Activated CD4-positive, alpha-beta T cell treated with anti-CD3 and anti-CD28 coated beads, Interleukin-2, Interleukin-6, amounts not matched to agents 100 ng/mL and 50 ng/mL, durations not matched to agents 16 hours and 8 hours (primary cell): ENCODE measurements at regions not wholly inside any gene's neighbourhood (a gene's known extent, or its start where the extent isn't known, plus 50 kb on each side); places are given as distances from the start of the nearest gene placed in this dataset.
"Not testable (repeated sequence)": the region's sequence is repeated elsewhere in the genome, so short reads cannot be mapped to it uniquely, and the experiment has no call there.

ENCODE experiments used
- DNase-seq: peaks from one replicate; pipeline ENCODE4 v3.0.0-alpha.2; 2020

DNA sequence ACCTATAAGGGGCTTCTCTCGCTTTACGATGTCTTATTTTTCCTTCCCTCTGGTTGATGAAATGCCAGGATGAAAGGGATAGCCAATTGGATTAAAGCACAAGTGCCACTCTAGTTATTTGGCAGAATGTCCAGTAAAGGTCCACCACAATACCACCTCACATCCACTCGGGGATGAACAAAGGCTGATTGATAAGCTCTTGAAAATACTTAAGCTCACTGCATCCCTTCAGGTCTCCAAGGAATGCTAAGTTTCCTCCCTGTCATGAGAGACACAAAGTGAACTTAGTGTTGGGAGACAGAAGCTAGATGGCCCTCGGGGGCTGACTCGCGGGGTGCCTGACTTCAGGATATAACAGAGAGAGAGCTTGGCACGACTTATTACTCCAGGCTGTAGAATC is 185.9 kb upstream of the ZNF644 start:
- DNase-seq, result not testable (repeated sequence)

DNA sequence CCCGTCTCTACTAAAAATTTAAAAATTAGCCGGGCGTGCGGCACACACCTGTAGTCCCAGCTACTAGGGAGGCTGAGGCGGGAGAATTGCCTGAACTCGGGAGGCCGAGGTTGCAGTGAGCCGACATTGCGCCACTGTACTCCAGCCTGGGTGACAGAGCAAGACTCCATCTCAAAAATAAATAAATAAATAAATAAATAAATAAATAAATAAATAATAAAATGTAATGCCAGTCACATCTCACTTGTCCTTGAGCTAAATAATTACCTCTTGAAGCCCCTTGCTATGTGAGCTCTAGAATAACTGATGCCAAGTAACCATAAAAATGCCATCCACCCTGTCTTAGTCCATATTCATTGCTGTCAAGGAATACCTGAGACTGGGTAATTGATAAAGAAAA is 182.3 kb upstream of the ZNF644 start:
- DNase-seq, result not testable (repeated sequence)

DNA sequence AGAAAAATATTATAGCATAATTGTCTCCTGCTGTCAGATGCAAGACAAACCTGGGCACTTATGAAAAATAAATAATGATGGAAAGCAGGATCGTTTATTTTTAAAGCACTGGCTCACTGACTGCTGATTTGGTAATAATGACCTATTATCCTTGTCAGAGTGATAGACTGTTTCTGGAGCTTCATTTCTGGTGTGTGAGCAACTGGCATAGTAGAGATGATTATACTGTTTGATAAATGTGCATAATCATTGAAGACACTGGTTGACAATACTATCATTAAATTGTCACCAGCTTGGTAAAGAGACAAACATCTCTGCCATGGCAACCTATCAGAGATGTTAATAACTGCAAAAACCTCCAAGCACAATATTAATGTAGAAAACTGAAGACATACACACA is 179.9 kb upstream of the ZNF644 start:
- no peak for DNase-seq

DNA sequence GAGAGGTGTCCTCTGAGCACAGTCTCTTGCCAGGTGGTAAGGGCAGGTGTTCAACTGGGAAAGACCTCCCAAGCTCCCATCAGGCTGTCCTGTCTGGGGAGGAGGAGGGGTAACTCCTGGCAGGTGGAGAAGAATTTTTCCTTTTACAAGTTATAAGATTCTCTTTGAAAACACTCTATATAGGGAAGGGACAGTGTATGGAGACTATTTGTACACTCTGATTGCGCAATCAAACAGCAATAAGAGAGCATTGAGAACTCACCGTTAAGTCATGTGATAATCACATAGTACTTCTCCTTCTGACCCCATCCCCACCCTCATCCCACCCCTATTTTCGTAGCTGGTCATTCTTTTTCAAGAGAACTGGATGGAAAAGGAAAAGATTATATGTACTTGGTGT is 179.3 kb upstream of the ZNF644 start:
- DNase-seq, result no peak

DNA sequence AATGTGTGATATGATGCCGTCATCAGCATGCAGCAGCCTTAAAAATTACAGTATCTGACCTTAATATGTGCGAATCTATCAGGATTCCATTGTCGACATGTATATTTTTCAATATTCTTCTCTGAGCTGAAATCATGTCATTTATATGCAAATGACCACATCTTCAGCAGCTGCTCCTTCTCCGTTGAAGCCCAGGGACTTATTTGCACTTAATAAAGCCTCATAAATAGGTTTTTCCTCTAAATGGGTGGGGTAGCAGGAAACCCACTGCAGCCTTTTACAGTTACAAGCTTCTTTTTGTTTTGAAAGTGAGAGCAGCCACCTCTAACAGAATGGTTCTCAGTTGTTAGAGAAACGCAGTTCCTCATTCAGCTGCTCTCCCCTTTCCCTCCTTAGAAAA is 178.8 kb upstream of the ZNF644 start:
- no peak for DNase-seq

DNA sequence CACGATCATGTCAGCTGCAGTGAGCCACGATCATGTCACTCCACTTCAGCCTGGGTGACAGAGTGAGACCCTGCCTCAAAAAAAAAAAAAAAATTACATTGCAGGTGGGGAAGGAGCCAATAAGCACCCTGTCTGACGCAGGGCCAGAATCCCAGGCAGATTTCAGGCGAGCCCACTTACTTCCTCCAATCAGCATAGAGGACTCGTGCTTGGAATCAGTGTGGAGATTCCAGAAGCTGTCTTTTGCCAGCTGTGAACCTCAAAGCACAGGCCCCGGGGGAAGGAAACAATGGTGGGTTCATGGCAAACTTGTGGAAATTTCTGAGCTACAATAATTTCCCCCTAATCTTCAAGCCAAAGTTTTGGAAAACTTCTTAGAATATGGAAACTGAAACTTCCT is 178.2 kb upstream of the ZNF644 start:
- no peak for DNase-seq

DNA sequence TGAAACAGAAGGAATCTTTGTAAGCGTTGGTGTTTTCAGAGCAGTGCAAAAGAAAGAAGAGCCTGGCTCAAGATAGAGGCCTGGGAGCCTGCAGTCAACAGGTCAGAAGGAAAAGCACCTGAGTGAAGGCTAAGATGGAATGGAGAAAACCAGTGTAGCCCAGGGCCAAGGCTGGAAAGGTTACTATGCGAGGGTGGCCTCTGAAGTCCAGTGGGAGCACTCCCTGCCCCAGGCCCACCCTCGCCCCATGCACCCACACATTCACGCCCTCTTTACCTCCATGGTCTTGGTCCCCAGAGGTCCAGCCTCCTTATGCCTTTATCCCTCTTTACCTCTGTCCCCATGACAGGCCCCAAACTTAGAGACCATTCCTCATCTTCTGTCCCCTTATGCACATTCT is 169.2 kb upstream of the ZNF644 start:
- DNase-seq, result no peak

DNA sequence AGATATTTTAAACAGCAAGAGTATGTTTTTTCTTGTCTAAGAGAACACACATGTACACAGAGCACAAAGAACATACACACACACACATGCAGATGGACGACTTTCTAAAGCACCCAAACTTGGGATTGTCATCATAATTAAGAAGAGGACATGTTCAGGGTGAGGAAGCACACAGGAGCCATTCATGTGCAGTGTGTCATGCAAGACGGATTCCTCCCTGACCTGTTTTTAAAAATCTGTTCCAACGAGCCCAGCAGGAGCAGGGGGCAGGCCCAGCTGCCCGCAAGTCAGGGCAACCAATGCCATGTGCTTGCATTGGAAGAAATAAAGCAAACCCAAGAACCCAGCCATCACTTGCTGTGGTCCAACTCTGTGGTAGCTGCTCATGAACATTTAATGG is 167.3 kb upstream of the ZNF644 start:
- DNase-seq, result no peak

DNA sequence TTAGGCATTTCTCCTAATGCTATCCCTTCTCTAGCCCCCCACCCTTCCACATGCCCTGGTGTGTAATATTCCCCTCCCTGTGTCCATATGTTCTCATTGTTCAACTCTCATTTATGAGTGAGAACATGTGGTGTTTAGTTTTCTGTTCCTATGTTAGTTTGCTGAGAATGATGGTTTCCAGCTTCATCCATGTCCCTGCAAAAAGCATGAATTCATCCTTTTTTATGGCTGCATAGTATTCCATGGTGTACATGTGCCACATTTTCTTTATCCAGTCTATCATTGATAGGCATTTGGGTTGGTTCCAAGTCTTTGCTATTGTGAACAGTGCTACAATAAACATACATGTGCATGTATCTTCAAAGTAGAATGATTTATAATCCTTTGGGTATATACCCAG is 161.0 kb upstream of the ZNF644 start:
- DNase-seq, result not testable (repeated sequence)

DNA sequence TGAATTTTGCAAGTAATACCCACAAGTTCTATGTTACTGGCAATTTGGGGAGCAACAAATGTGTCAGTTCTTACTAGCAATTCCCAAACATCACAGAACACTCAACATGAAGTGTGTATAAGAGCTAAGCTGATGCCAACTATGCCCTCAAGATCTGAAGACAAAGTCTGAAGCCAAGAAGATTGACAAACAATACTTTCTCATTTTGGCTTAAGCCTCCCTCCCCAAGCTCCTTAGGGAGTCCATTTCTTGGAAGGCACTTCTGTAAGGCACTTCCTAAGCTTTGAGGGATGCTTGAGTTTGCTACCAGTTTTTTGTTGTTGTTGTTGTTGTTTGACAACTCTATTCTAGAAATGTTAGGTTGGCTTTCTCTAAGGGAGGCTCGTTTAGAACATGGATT is 154.4 kb upstream of the ZNF644 start:
- no peak for DNase-seq

DNA sequence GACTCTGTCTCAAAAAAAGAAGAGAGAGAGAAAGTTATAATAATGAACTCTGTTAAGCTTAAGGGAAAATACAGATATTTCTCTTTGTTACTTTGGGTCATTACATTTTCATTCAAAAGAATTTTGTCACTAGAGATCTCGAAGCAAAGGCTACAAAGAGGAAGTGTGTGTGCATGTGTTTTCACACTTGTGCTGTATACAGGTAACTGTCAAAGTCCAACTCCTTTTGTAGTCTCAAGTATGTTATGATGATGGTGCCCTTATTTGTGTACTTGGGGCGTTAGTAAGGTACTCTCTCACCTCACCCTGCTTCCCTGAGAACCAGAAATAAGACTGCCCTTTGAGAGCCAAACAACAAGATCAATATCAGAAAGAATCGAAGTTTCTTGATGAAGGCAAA is 152.9 kb upstream of the ZNF644 start:
- DNase-seq, result no peak

DNA sequence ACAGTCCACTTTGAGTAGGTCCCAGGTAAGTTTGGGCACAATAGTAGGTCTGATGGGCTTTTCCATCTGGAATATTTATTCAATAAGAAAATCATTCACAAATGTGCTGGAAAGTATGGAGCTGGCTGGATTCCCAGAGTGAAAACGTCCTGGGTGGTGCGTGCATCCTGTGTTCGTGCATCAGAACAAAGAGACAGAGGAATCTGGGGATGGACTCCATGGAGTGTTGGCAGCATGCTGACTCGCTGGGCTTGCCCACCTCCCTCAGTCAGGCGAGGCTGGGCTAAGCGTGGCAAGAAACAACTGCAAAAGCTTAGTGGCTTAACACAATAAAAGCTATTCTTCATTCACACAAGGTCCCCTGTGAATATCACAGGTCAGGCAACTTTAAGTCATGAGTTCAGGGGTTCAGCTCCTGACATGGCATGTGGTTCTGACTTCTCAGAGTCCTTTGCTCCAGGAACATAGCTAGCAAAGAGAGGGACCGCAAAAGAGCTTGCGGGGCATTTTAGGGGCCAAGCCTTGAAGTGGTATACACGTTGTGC is 151.6 kb upstream of the ZNF644 start:
- no peak for DNase-seq

DNA sequence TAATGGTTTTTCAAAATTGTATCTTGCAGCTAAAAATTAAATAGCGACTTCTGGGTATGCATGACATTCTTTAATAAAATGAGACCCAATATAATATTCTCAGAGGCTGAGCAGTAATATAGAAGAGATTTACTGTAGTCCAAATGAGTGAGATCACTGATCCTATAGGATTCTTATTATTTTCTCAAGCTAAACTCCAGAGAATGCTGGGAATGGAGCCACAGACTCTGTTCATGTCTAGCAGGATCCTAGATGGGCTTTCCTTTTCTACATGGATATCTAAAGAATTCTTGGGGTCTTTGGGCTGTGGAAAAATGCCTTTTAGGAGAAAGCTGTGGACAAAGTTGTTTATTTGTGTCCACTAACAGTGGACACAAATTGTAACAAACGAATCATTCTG is 150.7 kb upstream of the ZNF644 start:
- DNase-seq, result no peak

DNA sequence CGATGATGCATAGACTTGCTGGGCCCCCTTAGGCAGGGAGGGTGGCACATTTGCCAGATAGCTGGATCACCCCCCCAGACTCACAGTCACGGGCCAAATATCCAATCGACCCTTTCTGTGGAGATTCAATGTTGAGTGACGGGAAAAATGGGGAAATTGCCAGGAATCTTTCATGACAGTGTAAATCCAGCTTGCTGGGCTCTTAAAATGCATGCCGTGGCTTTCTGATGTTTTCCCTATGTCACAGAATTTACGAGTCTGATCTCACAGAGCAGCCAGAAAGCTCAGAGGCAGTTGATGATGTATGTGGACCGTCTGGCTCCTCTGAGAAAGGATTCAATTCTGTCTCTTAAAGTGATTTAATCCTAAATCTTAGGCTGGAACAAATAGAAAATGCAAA is 150.1 kb upstream of the ZNF644 start:
- no peak for DNase-seq

DNA sequence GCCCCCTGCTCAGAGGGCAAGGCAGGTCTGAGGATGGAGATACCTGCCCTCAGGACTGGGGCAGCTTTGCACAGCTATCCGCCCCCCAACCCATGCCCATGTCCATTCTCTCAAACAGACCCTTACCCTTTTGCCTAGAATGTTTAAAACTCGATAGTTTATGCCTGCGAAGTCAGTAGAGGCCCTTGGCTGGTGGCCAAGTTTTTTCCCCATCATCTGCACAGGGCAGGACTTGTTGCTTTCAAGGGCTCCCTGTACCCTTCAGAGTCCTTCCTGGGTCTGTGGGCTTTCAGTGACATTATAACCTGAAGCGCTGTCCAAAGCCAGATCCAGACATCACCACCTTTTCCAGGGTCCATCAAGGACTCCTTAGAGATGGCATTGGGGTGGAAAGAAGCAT is 148.7 kb upstream of the ZNF644 start:
- DNase-seq, result no peak

DNA sequence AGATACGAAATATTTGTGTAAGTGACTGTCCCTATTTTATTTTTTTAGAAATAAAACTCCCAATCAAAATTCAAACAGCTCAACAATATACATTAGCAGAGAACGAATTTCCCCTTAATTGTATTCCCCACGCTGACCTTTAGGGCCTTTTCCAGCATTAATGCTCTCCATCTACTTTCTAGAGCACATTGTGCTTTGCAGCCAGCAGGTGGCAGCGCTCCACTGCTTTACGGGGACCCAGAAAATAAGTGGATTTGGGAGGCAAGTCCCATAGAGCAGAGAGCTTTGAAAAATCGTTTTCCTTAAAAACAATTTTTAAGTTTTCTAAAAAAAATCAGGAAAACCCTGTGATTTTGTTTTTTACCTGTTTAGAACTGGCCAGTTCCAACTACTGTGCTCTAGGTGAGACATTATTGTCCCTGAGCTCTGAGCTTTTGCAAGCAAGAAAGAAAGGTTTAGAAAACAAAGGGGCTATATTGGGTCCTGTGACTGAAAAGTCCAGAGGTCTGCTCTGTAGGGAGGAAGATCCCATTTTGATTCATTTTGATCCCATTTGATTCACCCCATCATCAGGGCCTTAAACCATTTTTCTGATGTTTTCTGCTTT is 144.4 kb upstream of the ZNF644 start:
- peak; percentile 58 for DNase-seq

DNA sequence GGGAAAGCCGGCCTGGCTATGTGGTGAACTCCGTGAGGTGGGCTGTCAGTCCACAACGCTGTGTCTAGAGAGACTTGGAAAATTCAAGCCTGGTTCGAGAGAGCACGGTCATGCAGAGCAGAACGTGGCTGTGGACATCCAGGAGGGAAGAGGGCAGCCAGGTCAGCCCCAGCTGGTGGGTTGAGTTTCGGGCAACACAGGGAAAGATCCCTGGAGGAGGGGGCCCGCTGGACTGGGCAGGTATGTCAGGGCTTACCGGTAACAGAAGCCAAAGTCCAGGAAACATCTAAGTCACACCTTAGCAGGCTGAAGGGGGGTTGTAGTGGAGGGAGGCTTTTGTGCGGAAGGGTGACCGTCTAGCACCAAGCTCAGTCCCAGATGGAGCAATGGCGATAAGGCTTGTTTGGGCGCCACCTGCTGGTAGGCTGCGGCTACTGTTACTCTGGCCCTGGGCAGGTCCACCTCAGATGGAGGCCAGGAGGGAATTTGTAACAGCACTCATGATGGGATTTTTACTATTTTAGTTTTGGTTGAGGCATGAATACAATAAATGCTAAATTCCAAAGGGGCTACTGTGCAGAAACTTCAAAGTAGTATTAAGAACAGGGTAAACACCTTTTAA is 143.3 kb upstream of the ZNF644 start:
- peak; percentile 84 for DNase-seq

DNA sequence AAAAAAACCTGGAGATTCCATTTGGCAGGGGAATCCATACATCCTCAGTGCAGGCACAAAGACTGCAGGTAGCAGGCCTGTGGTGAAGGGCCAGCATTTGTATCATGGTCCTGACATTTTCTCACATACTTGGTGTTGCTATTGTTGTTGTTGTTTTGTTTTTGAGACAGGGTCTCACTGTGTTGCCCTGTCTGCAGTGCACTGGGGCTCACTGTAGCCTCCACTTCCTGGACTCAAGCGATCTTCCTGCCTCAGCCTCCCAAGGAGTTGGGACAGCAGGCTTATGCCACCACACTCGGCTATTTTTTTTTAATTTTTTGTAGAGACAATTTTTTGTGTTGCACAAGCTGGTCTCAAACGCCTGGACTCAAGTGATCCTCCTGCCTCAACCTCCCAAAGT is 140.8 kb upstream of the ZNF644 start:
- no peak for DNase-seq

DNA sequence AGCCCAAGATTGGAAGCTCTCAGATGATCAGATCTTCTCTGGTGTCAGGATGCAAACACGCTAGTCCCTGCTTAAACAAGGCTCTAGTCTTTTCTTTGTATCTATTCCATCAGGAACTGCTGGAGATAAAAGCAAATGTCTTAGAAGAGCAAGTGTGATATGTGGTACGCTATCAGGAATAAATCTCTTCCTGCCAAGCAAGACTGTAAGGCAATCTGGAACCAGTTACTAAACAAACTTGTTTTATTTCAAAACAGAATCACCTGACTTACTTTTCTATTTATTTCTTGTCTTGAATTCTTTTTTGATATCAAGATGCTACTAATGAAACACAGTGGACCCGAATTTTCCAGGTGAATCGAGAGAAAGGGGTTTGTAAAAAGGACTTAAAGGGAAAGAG is 139.9 kb upstream of the ZNF644 start:
- no peak for DNase-seq

DNA sequence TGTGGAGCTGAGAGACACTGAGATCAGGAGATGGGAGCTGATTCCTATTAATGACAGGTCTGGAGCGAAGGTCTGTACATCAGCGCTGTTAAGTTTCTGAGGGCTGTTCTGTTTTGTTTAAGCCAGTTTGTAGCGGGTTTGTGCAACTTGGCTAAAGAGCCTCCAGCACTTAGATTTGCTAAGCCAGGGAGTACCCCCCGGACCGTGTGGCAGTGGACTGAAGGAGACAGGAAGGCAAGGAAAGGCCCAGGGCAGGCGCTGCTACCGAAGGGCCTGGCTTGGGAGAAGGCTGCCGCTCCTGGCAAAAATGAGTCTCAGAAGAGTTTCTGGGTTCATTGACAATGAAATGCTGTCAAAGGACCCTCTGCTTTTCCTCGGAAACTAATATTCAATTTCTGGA is 139.3 kb upstream of the ZNF644 start:
- no peak for DNase-seq

DNA sequence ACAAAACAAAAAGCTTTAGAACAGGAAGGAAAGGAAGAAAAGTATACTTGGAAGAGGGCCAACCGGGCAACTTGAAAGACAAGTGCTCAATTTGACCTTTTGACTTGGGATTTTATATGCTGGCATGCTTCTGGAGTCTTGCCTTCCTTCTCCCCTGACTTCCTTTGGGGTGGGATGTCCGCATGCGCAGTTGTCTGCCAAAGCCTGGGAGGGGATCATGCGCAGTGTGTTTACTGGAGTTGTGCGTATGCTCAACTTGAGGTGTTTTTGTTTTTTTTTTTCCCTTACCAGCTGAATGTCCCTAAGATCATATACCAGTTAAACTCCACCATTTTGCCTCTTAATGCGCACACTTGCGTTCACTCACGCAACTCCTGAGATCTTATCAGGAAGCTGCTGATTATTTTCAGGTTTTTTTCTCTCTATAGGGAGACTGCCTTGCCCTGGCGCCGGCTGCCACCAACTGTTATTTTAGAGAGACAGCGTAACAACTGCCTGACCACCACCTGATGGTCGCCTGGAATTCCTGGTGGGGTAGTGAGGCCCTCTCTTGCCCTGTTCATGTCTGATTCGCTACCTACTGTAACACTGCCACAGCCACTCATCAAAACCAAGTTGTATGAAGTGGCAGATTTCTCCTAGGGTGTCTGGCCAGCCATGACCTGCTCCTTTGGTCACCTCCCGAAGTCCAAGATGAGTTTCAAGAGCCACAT is 138.7 kb upstream of the ZNF644 start:
- DNase-seq, result no peak

DNA sequence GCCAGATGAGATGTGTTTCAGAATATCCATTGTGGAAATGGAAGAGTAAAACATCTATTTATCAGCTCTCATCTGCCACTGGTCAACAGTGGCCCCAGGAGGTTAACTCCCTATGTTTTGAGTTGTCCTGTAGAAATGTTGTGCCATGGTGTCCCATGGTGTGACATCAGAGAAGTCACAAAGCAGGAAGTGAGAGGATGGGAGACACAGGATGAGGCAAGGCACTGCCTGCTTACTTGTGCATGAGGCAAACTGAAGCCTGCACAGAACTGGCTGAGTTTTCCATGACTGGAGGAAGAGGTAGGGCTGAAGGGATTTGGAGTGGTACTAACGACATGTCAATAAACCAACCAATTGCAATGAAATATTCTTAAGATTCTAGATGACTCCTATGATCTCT is 131.5 kb upstream of the ZNF644 start:
- no peak for DNase-seq

DNA sequence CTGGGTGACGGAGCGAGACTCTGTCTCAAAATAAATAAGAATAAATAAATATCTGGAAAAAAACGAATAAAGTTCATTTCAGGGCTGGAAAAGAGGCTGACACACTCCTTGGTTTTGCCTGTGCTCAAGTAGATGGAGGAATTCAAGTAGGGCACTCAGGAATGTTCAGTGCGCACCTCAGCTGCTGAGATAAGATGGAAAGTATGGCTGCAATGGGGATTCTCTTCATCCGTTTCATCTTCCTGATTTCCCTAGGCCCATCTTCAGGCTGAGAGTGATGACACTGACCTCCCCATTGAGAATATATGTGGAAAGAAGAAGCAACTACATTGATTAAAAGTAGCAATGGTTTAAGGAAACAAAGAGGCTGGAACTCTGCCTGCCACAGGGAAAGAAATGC is 130.5 kb upstream of the ZNF644 start:
- no peak for DNase-seq

DNA sequence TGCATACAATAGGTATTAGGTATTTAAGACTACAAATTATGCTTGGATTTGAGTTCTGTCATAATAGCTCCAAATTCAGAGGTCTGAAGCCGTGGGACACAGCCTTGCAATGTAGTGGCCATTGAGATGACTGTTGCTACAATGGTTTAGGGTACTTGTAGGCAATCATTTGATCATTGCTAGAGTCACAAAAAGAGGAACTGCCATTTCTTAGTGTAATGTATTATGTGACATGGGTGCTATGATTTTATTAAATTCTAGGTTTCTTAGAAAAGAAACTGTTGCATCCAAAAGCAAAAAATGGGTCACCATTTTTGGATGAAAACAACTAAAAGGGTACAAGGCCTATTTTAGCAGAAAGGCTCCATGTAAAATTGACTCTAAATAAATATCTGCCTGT is 129.9 kb upstream of the ZNF644 start:
- no peak for DNase-seq
